Erythroblast (primary cell): ENCODE measurements at regions not wholly inside any gene's neighbourhood (a gene's known extent, or its start where the extent isn't known, plus 50 kb on each side); places are given as distances from the start of the nearest gene placed in this dataset.

Experiments used
- DNase-seq, 2 experiments: peaks; one replicate each; lab custom pipeline; 2025; lab: John Stamatoyannopoulos, UW
- GATA1 ChIP-seq: IDR thresholded peaks from 2 replicates; pipeline ENCODE4 v1.6.1; 2011; ENCODE audit warnings: low read depth, mild to moderate bottlenecking, control low read depth, low read length, moderate library complexity
- POLR2A ChIP-seq: IDR thresholded peaks from 2 replicates; pipeline ENCODE4 v1.6.1; 2011; ENCODE audit warnings: mild to moderate bottlenecking, low read length

DNA sequence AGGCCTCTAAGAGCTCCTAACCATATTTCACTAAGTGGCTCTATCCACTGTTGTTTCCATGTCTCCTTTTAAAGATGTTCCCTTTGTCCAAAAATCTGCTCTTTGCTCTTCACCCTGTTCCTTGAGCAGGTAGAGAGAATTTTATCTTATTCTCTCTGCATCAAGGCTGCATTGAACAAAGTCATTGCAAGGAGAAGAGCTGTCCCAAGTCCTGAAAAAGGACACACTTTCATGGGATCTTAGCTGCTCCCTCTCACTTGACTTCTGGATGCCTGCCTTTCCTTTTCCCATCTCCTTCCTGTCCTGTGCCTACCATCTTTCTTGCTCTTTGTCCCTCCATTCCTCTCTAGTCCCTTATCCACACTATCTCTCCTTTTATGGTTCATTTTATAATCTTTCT lies 235.2 kb upstream of the THSD7B start:
- TF ChIP-seq POLR2A (no peak), GATA1 (no peak)
- DNase-seq = no peak

DNA sequence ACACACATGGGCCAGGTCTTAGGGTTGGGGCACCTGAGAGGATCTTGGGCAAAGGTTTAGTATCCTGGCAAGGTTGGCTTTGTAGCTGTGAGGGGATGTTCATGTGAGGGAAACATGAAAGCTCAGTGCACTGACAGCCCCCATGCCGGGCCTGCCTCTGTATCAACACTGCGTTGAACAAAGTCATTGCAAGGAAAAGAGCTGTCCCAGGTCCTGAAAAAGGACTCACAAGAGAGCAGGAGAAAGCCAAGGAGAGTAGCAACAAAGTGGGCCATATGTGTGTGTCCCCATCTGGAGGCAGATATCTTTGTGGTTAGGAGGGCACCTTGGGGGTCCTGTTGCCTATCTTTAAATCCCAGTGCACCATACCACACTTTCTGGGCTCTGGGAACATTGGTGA lies 237.8 kb upstream of the THSD7B start:
- TF ChIP-seq POLR2A (no peak), GATA1 (no peak)
- peak; percentile 28 to 42 for DNase-seq

DNA sequence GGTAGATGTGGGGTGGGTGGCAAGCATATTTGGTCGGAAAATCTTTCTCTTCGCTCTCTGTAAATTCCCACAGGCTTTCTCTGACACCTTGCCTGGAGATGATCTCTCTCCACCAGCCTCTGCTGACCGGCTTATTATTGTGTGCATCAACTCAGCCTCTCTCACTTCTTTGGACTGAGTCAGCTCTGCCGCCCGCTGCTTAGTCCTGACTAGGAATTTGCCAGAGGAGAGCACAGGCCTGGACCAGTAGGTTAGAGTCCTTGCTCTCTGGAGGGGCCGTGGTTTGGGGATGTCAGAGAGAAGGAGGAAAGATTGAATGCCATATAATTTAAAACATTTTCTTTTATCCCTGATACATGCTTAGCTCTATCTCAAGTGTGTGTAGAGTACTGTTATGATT lies 242.6 kb upstream of the THSD7B start:
- TF ChIP-seq POLR2A = no peak
- no peak for TF ChIP-seq GATA1
- DNase-seq = no peak

DNA sequence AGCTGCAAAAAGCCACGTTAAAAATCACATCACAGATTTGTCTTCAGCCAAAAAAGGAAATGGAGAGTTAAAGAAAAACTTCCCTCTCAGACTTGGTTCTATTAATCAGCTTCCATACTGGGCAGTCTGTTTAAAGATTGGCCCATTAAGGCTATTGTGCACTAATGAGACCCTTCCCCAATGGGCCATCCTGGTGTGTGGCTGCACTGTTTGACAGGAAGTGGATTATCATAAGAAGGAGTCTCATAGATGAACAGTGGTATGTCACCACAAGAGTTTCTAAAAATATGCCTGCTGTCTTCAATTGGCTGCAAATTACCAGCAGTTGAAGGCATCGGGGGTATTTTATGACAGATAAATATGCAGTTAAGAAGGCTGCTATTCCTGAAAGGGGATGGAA lies 247.6 kb upstream of the THSD7B start:
- TF ChIP-seq GATA1 (no peak), POLR2A (no peak)
- DNase-seq = no peak

DNA sequence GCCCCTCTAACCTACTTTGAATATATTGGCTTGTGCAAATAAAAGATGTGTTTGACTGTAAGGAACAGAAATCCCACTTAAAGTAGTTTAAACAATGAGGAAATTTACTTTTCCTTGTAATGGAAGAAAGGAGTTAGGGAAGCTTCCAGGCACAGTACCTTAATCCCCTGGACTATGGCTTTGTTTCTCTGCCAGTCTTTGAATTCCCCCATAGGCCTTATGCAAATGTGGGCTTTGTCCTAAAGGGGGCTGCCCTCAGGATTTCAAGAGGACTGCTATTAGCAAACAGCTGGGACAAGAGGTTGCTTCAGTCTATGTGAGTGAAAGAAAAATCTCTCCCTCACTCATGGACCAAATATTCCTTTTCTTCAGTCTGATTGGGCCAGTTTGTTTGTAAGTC lies 255.1 kb upstream of the THSD7B start:
- TF ChIP-seq POLR2A (no peak), GATA1 (no peak)
- no peak for DNase-seq

DNA sequence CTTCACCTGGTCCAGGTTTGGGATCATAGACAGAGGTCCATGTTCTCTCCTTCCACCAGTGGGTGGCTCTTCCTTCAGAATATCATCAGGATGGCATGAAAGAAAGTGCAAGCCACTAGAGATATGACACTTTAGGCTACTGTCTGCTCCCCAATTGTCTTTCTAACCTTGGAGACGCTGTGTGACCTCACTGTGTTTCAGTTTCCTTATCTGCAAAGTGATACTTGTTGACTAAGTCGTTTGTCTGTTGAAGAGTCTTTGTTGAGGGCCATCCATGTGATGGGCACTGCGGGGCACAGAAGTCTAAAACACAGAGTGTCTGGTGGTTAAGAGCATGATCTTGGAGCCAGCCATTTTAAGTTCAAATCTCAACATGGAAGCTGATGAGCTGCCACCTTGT lies 259.9 kb upstream of the THSD7B start:
- no peak for DNase-seq
- TF ChIP-seq POLR2A (no peak), GATA1 (no peak)

DNA sequence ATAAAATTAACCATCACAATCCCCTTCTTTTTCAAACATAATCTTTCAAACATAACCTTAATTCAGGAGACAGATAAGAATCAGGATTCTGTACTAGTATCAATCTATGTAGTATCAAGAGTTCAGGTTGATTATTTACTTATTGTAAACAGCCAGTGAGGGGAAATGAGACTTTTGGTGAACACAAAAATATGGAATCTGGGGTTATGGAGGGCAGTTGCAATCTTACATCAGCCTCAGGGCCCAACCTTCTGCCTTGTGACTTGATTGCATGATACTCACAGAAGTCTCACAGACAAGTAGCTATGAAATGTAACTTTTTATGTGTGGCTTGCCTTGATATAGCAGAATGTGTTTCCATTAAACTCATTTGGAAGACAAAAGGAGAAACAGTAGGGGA lies 262.7 kb upstream of the THSD7B start:
- TF ChIP-seq POLR2A = no peak
- TF ChIP-seq GATA1 = no peak
- no peak for DNase-seq

GRCh38 chr2:136497709-136498108 lies 267.6 kb upstream of the THSD7B start:
- TF ChIP-seq GATA1 = no peak
- no peak for TF ChIP-seq POLR2A

DNA sequence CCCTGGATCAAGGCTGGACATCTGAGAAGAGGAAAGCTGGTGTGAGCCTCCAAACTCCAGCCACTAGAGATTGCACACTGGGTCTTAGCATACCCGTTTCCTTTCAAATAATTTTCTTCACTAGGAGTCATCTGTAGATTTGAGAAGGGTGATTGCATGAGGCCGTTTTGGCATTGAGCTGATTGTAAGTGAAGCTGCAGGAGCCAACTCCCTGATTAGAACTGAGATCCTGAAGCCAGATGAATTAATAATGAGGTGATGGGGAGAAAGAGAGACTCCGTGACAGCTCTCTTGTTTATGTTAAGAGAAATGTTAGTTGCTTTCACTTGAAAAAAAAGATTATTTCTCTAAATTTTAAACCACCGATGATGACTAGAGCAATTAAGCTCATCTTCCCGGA lies 268.4 kb upstream of the THSD7B start:
- no peak for DNase-seq
- no peak for TF ChIP-seq GATA1
- TF ChIP-seq POLR2A = no peak

More at GRCh38 chr2:136497709-136498108, 267.6 kb upstream of the THSD7B start:
- DNase-seq = no peak

DNA sequence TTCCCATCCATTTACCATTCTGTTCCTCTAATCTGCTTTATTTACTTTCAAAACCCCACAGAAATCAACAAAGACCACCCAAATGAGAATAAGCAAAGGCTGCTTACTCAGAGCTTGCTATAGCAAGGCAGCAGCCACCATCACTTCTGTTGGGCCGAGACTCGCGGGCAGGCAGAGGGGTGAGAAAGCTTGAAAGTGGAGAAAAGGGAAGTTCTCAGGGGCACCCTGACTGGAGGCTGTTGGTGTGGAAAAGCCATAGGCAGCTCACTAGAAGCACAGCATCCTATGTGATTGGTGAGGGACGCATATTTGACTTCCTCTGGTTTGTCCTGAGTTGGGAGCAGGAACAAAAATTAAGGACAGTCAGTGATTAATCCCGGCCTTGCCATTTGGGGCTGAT lies 269.7 kb upstream of the THSD7B start:
- TF ChIP-seq POLR2A (no peak), GATA1 (no peak)
- DNase-seq = no peak

DNA sequence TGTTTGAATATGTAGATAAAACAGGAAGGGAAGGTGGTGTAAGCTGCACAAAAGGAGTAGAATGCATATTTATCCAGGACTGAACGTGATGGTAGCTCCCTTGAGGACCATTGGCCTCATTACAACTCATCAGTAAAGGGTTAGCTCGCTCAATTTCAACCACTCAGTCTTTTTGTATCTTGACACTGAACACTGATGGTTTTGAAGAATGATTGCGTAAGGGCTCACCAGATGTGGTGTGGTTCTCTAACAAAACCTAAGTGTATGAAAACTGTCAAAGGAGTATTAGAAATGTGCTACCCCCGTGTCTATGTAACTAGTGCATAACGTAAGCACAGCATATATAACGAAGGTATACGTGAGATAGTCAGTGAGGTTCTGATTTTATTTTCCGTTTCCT lies 272.4 kb upstream of the THSD7B start:
- DNase-seq = no peak
- TF ChIP-seq GATA1 = no peak
- no peak for TF ChIP-seq POLR2A

GRCh38 chr2:136490100-136490499 lies 275.2 kb upstream of the THSD7B start:
- TF ChIP-seq GATA1 (no peak), POLR2A (no peak)
- no peak for DNase-seq

- no peak for DNase-seq
- no peak for TF ChIP-seq POLR2A
- TF ChIP-seq GATA1 = no peak
Observed at GRCh38 chr2:136487421-136487820, 277.9 kb upstream of the THSD7B start.

DNA sequence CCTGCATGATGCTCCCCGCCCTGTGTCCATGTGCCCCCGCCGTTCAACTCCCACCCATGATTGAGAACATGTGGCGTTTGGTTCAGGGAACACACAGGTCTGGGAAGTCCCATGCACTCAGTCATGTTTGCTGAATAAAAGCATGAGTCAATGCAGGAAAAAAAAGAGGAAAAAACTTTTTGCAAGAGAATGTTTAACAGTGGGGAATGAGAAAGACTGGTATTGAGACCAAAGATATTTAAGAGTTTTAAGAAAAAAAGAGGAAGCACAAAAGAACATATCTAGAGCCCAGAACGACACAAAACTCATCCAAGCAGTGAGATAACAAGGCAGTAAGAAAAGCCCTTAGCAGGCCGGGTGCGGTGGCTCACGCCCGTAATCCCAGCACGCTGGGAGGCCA lies 279.2 kb upstream of the THSD7B start:
- DNase-seq = no peak
- TF ChIP-seq GATA1 = no peak
- no peak for TF ChIP-seq POLR2A

- no peak for DNase-seq
- TF ChIP-seq POLR2A = no peak
- TF ChIP-seq GATA1 = no peak
Observed at GRCh38 chr2:136482966-136483365, 282.4 kb upstream of the THSD7B start.

- TF ChIP-seq POLR2A = no peak
- no peak for TF ChIP-seq GATA1
- DNase-seq = no peak
Observed at GRCh38 chr2:136482006-136482405, 283.3 kb upstream of the THSD7B start.

DNA sequence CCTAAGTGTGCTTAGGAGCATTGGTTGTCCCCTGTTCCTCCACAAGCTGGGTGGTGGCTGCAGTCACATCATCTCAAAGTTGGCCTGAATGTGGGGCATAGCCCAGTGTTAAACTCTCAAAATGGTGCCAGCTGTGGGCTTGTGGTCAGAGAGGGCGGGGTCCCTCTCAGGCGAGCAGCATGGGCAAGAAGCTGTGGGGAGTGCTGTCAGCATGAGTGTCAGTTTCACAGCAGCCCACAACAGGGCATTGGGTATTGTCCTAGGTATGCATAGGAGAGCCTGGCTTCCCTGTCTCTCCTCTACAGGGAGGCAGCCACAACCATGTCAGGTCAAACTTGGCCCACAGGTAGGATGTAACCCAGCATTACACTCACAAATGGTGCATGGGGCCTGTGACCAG lies 285.6 kb upstream of the THSD7B start:
- no peak for TF ChIP-seq GATA1
- TF ChIP-seq POLR2A = no peak
- DNase-seq = no peak

DNA sequence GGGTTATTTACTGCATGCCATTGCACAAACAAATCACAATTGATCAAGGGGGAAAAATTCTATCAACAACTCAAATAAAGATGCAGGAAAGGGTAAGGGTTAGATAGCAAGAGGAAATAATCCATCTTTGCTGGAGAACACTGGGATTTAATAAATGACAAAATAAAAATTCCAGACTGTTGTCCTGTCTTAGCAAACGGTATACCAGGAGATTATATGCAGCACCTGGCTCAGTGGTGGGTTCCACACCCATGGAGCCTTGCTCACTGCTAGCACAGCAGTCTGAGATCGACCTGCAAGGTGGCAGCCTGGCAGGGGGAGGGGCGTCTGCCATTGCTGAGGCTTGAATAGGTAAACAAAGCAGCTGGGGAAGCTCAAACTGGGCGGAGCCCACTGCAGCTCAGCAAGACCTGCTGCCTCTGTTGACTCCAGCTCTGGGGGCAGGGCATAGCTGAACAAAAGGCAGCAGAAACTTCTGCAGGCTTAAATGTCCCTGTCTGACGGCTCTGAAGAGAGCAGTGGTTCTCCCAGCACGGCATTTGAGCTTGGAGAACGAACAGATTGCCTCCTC lies 296.5 kb upstream of the THSD7B start:
- TF ChIP-seq GATA1 (no peak), POLR2A (no peak)
- no peak for DNase-seq
